ENCODE measurements at regions not wholly inside any gene's neighbourhood (a gene's known extent, or its start where the extent isn't known, plus 50 kb on each side); places are given as distances from the start of the nearest gene placed in this dataset.

DNA sequence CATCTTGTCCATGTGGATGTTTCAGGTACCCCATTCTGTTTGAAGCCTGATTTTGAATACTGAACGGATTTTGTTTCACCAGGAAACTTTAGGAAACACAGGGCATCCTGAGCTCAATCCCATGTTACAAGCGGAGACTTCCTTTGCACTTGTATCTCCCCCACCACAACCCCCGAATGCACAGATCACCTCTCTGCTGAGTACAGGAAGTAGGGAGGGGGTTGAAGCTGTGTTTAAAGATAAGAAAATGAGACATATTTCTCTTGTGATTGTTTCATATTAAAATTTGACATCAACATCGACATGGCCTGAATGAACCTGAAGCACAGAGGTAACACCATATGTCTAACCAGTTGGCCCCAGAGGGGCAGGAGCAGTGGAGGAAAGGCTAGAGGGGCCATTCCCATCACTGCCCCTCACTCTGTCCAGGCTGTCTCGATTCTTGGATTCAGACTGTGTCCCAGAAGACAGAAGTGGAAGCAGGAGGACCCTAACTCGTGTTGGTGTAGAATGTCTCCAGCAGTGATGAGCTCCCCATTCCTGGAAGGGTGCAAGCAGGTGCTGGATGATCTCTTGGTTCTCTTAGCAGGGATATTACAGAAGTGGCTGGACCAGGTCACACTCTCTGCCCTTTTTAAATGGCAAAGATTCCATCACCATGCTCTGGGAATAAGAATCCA lies 59.6 kb upstream of the IQSEC1 start:
- TF ChIP-seq, protein P1, sequence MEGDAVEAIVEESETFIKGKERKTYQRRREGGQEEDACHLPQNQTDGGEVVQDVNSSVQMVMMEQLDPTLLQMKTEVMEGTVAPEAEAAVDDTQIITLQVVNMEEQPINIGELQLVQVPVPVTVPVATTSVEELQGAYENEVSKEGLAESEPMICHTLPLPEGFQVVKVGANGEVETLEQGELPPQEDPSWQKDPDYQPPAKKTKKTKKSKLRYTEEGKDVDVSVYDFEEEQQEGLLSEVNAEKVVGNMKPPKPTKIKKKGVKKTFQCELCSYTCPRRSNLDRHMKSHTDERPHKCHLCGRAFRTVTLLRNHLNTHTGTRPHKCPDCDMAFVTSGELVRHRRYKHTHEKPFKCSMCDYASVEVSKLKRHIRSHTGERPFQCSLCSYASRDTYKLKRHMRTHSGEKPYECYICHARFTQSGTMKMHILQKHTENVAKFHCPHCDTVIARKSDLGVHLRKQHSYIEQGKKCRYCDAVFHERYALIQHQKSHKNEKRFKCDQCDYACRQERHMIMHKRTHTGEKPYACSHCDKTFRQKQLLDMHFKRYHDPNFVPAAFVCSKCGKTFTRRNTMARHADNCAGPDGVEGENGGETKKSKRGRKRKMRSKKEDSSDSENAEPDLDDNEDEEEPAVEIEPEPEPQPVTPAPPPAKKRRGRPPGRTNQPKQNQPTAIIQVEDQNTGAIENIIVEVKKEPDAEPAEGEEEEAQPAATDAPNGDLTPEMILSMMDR (IDR thresholded peaks at IDR 0.05 in 2 of 3, conservative IDR thresholded peaks at IDR 0.05 in 1 of 3; ENCODE audit: control insufficient read depth in 2 of 3, extremely low read depth in 1 of 3, insufficient read depth in 1 of 3, low read depth in 3 of 3, low read length in 3 of 3), result no peak
- TF ChIP-seq SIN3A (IDR thresholded peaks at IDR 0.05; ENCODE audit: low read depth, low read length), result no peak
- no peak for TF ChIP-seq POLR2A (IDR thresholded peaks at IDR 0.05; ENCODE audit: low read depth, low read length)
- TF ChIP-seq, protein P2, sequence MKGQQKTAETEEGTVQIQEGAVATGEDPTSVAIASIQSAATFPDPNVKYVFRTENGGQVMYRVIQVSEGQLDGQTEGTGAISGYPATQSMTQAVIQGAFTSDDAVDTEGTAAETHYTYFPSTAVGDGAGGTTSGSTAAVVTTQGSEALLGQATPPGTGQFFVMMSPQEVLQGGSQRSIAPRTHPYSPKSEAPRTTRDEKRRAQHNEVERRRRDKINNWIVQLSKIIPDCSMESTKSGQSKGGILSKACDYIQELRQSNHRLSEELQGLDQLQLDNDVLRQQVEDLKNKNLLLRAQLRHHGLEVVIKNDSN (IDR thresholded peaks at IDR 0.05; ENCODE audit: borderline replicate concordance, extremely low read length, insufficient read depth, low read depth, low read length), result no peak
- TF ChIP-seq REST (IDR thresholded peaks at IDR 0.05; ENCODE audit: low read depth, low read length), result no peak
- no peak for TF ChIP-seq CREB1 (IDR thresholded peaks at IDR 0.05; ENCODE audit: low read depth)
- TF ChIP-seq ZNF274 (IDR thresholded peaks at IDR 0.05; ENCODE audit: insufficient read depth, insufficient read length), result no peak
- TF ChIP-seq RAD21 (IDR thresholded peaks at IDR 0.05; ENCODE audit: insufficient read depth, low read depth, low read length), result no peak
- TF ChIP-seq, protein P3, sequence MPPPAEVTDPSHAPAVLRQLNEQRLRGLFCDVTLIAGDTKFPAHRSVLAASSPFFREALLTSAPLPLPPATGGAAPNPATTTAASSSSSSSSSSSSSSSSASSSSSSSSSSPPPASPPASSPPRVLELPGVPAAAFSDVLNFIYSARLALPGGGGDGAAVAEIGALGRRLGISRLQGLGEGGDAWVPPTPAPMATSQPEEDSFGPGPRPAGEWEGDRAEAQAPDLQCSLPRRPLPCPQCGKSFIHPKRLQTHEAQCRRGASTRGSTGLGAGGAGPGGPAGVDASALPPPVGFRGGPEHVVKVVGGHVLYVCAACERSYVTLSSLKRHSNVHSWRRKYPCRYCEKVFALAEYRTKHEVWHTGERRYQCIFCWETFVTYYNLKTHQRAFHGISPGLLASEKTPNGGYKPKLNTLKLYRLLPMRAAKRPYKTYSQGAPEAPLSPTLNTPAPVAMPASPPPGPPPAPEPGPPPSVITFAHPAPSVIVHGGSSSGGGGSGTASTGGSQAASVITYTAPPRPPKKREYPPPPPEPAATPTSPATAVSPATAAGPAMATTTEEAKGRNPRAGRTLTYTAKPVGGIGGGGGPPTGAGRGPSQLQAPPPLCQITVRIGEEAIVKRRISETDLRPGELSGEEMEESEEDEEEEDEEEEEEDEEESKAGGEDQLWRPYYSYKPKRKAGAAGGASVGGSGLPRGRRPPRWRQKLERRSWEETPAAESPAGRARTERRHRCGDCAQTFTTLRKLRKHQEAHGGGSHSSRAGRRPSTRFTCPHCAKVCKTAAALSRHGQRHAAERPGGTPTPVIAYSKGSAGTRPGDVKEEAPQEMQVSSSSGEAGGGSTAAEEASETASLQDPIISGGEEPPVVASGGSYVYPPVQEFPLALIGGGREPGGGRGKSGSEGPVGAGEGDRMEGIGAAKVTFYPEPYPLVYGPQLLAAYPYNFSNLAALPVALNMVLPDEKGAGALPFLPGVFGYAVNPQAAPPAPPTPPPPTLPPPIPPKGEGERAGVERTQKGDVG (CRISPR knock-in tag; IDR thresholded peaks at IDR 0.05), result no peak
- no peak for TF ChIP-seq ESRRA (IDR thresholded peaks at IDR 0.05; ENCODE audit: low read length)
- no peak for TF ChIP-seq E2F8 (IDR thresholded peaks at IDR 0.05; ENCODE audit: low read depth, partially characterized antibody)
- TF ChIP-seq FOXK2 (IDR thresholded peaks at IDR 0.05), result no peak
- no peak for TF ChIP-seq BHLHE40 (IDR thresholded peaks at IDR 0.05; ENCODE audit: borderline replicate concordance in 1 of 2, low read depth in 2 of 2, low read length in 1 of 2)
